ENCODE measurements at regions not wholly inside any gene's neighbourhood (a gene's known extent, or its start where the extent isn't known, plus 50 kb on each side); places are given as distances from the start of the nearest gene placed in this dataset.

DNA sequence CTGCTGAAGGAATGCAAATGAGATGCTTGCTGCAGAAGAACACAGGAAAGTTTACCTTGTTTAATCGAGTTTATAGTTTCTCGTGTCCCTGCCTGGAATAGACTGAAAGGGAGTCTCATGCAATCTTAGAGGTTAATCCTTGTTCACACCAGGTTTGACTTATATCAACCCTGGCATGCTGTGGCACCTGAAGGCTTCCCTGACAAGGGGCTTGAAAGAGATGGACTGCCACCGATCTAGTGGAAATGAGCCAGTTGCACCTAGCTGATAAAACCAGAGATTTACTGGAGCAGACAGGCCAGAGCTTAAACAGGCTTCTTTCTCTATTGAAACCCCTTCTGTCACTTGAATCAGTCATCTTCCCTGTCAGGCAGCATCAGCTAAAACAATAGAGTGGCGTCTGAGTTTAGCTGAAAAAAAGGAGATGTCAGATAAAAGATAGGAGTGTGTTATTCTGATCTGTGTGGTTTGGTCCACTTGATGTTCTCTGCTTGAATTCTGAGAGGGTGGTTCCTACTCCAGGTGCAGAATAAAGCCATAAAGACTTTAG lies 349.7 kb downstream of the RWDD3 start:
- CTCF ChIA-PET = no interaction called here
- Histone ChIP-seq H3K27me3 (ENCODE audit: control insufficient read depth in 2 of 2, insufficient read depth in 2 of 2, low read length in 2 of 2) (no peaks in the 10 kb centered on the region), H3K79me2 (ENCODE audit: control insufficient read depth, insufficient read depth, low read length) (no peaks in the 10 kb centered on the region), H4K20me1 (replicated peaks; ENCODE audit: control insufficient read depth, extremely low read depth, insufficient read depth, low read length) (no peaks in the 10 kb centered on the region), H3K27ac (ENCODE audit: insufficient read depth, low read depth, low read length) (no peak overlapping the region), H3K9ac (replicated peaks; ENCODE audit: extremely low read depth, insufficient read depth, low read length) (no peak overlapping the region), H2AFZ (ENCODE audit: low read depth, low read length) (no peak overlapping the region), H3K4me2 (ENCODE audit: insufficient read depth, low read length) (no peak overlapping the region), H3K4me1 (ENCODE audit: control insufficient read depth, extremely low read depth, insufficient read depth, low read length) (no peaks in the 10 kb centered on the region), H3K9me3 (replicated peaks; ENCODE audit: control insufficient read depth, insufficient read depth, low read length) (no peaks in the 10 kb centered on the region), H3K36me3 (ENCODE audit: control insufficient read depth in 2 of 2, extremely low read depth in 1 of 2, insufficient read depth in 2 of 2, low read length in 2 of 2) (no peaks in the 10 kb centered on the region), H3K9me1 (replicated peaks; ENCODE audit: control insufficient read depth, extremely low read depth, insufficient read depth, low read length) (no peaks in the 10 kb centered on the region), H3K4me3 (replicated peaks in 1 of 3; ENCODE audit: insufficient read depth in 1 of 3, low read depth in 1 of 3, low read length in 3 of 3) (no peak overlapping the region)
- POLR2A ChIA-PET = no interaction called here
- TF ChIP-seq POLR2AphosphoS5 (IDR thresholded peaks at IDR 0.05; ENCODE audit: insufficient read depth, low read depth, low read length) (no peak), JUN (IDR thresholded peaks at IDR 0.05; ENCODE audit: borderline replicate concordance, insufficient read depth, insufficient read length, low read depth) (no peak), MYC (IDR thresholded peaks at IDR 0.05; ENCODE audit: low read depth, low read length) (no peak), FOS (IDR thresholded peaks at IDR 0.05; ENCODE audit: borderline replicate concordance, insufficient read depth, low read length) (no peak), GATA2 (IDR thresholded peaks at IDR 0.05; ENCODE audit: insufficient read depth, insufficient read length, low read depth, low read length) (no peak), EZH2 (IDR thresholded peaks at IDR 0.05; ENCODE audit: borderline replicate concordance, low read depth, low read length, severe bottlenecking) (no peak), POLR2A (IDR thresholded peaks at IDR 0.05; ENCODE audit: low read depth, low read length) (no peak), MAX (IDR thresholded peaks at IDR 0.05; ENCODE audit: insufficient read depth, insufficient read length) (no peak), CTCF (IDR thresholded peaks at IDR 0.05; ENCODE audit: extremely low read depth in 1 of 2, insufficient read depth in 1 of 2, low read depth in 1 of 2, low read length in 2 of 2) (no peak)
- dilution Hi-C loops (cut with MboI; ENCODE audit: extremely low pct_ligation_motif_present, low sequenced_read_pairs) (no loop called here), intact Hi-C loops (cut with micrococcal nuclease) (no loop called here)
- BruUV-seq (replicated peaks) = no TSS peak
- DNase-seq (ENCODE audit: low read depth, low spot score) (no peak), FAIRE-seq (no peak)

Measured in endothelial cell of umbilical vein (primary cell).